ENCODE measurements at regions not wholly inside any gene's neighbourhood (a gene's known extent, or its start where the extent isn't known, plus 50 kb on each side); places are given as distances from the start of the nearest gene placed in this dataset.
"Not testable (repeated sequence)": the region's sequence is repeated elsewhere in the genome, so short reads cannot be mapped to it uniquely, and the experiment has no call there.

- no peak overlapping the region for H3K27ac ChIP-seq
- TF ChIP-seq ZFX (IDR thresholded peaks at IDR 0.05) (no peak), CTCF (conservative IDR thresholded peaks at IDR 0.05) (no peak)
These were observed 857.4 kb upstream of the NDST4 start for GRCh38 chr4:115970859-115971258.

DNA sequence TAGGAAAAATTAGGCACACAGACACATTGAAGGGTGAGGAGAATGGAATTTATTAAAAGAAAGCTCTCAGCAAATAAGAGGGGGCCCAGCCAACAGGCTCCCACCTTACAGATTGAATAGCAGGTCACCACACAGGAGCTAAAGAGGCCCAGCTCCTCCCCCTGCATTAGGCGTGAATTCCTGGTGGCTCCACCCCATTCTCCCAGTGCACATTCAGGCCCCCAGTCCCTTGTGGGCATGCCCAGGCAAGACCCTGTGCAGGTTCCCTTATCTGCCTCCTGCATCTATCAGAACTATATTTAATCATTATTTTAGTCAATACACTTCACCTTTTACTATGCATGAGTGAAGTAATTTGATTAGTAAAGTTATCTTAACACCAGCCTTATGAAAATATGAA, 856.3 kb upstream of the NDST4 start:
- TF ChIP-seq ZFX (IDR thresholded peaks at IDR 0.05) (no peak), CTCF (conservative IDR thresholded peaks at IDR 0.05) (no peak)
- H3K27ac ChIP-seq, result no peak overlapping the region

- H3K27ac ChIP-seq, result no peak overlapping the region
- TF ChIP-seq ZFX (IDR thresholded peaks at IDR 0.05) (no peak), CTCF (conservative IDR thresholded peaks at IDR 0.05) (no peak)
These were observed 852.2 kb upstream of the NDST4 start for GRCh38 chr4:115965588-115965987.

- H3K27ac ChIP-seq, result not testable (repeated sequence)
These were observed 842.8 kb upstream of the NDST4 start for GRCh38 chr4:115956054-115956796.

DNA sequence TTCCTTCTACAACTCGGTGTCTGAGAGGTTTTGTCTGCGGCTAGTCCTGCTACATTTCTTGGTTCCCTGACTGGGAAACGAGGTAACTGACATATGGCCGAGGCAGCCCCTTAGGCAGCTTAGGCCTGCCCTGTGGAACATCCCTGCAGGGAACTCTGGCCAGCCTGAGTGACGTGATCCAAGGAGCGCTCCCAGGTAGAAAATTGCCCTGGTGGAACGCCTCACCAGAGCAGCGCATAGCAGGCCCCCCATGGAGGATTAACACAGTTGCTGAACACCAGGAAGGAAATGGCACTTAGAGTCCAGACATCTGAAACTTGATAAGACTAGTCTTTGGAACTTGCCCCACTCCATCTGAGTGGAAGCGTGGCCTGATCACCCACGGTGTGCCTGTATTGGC, 837.4 kb upstream of the NDST4 start:
- H3K27ac ChIP-seq, result no peak overlapping the region
- TF ChIP-seq ZFX (IDR thresholded peaks at IDR 0.05), result no peak
- no peak for TF ChIP-seq CTCF (conservative IDR thresholded peaks at IDR 0.05)

DNA sequence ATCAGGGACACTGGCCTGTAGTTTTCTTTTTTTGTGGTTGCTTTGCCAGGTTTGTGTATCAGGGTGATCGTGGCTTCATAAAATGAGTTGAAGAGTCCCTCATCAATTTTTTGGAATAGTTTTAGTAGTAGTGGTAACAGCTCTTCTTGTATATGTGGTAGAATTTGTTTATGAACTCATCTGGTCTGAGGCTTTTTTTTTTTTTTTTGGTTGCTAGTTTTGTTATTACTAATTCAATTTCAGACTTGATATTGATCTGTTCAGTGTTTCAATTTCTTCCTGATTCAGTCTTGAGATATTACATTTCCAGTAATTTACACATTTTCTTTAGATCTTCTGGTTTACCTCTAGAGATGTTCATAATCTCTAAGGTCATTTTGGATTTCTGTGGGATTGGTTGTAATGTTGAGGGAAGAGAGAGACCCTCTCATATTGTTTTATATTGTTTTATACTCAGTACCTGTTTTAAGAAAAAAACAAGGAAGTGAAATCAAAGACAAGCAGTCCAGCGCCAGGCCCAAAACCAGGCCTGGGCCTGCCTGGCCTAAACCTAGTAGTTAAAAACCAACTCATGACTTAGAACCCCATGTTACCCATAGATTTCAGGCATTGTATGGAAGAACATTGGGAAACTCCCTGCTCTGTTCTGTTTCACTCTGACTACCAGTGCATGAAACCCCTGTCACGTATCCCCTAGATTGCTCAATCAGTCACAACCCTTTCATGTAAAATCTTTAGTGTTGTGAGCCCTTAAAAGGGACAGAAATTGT, 836.7 kb upstream of the NDST4 start:
- not testable (repeated sequence) for H3K27ac ChIP-seq

DNA sequence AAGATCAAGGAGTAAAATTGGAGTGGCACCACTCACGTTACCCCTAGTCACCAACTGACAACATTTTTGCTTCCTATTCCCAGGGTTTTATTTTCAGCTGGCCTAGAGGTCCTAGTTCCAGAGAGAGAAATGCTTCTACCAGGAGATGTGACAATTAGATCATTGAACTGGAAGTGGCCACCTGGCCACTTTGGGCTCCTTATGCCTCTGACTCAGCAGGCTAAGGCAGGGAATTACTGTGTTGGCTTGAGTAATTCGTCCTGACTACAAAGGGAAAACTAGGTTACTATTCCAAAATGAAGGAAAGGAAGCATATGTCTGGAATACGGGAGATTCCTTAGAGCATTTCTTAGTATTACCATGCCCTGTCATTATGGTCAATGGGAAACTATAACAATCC, 831.6 kb upstream of the NDST4 start:
- TF ChIP-seq ZFX (IDR thresholded peaks at IDR 0.05), result no peak
- TF ChIP-seq CTCF (conservative IDR thresholded peaks at IDR 0.05), result no peak
- H3K27ac ChIP-seq, result no peak overlapping the region

- H3K27ac ChIP-seq, result no peak overlapping the region
- TF ChIP-seq ZFX (IDR thresholded peaks at IDR 0.05) (no peak), CTCF (conservative IDR thresholded peaks at IDR 0.05) (no peak)
These were observed 830.9 kb upstream of the NDST4 start for GRCh38 chr4:115944146-115944905.

Measured in C4-2B (cell line).